Activated CD4-positive, alpha-beta memory T cell treated with anti-CD3 and anti-CD28 coated beads for 36 hours (primary cell): ENCODE measurements at regions not wholly inside any gene's neighbourhood (a gene's known extent, or its start where the extent isn't known, plus 50 kb on each side); places are given as distances from the start of the nearest gene placed in this dataset.

Experiments
- CTCF ChIA-PET: fragments of 350-600 bp; sonication (Branson Sonifier 250); formaldehyde crosslinking; loops from one replicate; lab custom pipeline; 2021; ENCODE audit warnings: antibody characterized with exemption, inconsistent platforms; lab: Charles Lee
- POLR2A ChIA-PET: fragments of 350-600 bp; sonication (Branson Sonifier 250); formaldehyde crosslinking; loops from one replicate; lab custom pipeline; 2021; ENCODE audit warnings: antibody characterized with exemption; lab: Charles Lee
- DNase-seq: peaks from one replicate; pipeline ENCODE4 v3.0.0-alpha.2; 2020
- H3K27ac Mint-ChIP-seq: one replicate; pipeline ENCODE4 v1.8.0; 2021; ENCODE audit warnings: mixed read lengths
- H3K27me3 Mint-ChIP-seq: one replicate; pipeline ENCODE4 v1.8.0; 2021; ENCODE audit warnings: mixed read lengths
- H3K36me3 Mint-ChIP-seq: one replicate; pipeline ENCODE4 v1.8.0; 2021; ENCODE audit warnings: mixed read lengths
- H3K4me1 Mint-ChIP-seq: one replicate; pipeline ENCODE4 v1.8.0; 2021; ENCODE audit warnings: low read depth, mixed read lengths
- H3K4me3 Mint-ChIP-seq: one replicate; pipeline ENCODE4 v1.8.0; 2021; ENCODE audit warnings: mild to moderate bottlenecking, mixed read lengths
- H3K9me3 Mint-ChIP-seq: one replicate; pipeline ENCODE4 v1.8.0; 2021; ENCODE audit warnings: mixed read lengths
- intact Hi-C: fragments of 100-400 bp; cut with micrococcal nuclease; formaldehyde crosslinking; loops from one replicate; pipeline ENCODE4 v1.15.1; 2023

DNA sequence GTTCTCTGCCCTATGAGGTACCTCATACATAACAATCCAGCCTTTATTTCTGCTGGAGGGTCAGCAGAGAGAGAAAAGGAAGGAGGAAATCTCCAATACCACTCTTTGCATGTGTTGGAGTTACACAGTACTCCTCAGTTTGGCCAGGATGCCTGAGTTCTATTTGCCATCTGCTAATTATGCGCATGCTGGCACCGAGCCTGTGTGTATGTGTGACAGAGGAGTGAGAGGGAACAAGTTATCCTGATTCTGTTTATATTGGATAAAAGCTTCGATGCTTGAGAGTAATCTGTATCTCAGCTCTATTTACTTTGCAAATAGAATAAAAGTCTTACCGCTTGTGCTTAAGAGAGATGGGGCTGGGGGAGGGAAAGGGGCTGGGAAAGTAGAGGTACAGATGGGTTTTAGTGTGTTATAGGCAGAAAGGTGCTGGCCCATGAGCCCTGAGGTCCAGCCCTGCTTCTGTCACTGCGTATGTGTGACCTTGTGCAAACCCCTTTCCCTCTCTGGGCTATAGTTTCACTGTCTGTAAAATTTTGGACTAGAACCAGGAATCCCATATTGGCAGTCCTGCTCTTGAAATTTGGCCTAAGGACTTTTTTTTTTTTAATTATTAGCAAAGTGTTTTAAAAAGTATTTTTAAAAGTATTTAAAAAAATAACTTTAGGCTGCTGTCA lies 54.5 kb upstream of the PLXNA2 start:
- Mint-ChIP-seq H3K4me3 (no peak overlapping the region), H3K36me3 (no peaks in the 10 kb centered on the region), H3K9me3 (no peaks in the 10 kb centered on the region), H3K27me3 (peaks cover 16% of the 10 kb centered on the region), H3K4me1 (no peaks in the 10 kb centered on the region), H3K27ac (no peak overlapping the region)
- CTCF ChIA-PET = no interaction called here
- intact Hi-C loops = no loop called here
- POLR2A ChIA-PET = no interaction called here
- DNase-seq = no peak

- Mint-ChIP-seq H3K27ac (no peak overlapping the region), H3K27me3 (peaks cover 13% of the 10 kb centered on the region), H3K9me3 (no peaks in the 10 kb centered on the region)
Observed at GRCh38 chr1:208300084-208300770, 56.0 kb upstream of the PLXNA2 start.

DNA sequence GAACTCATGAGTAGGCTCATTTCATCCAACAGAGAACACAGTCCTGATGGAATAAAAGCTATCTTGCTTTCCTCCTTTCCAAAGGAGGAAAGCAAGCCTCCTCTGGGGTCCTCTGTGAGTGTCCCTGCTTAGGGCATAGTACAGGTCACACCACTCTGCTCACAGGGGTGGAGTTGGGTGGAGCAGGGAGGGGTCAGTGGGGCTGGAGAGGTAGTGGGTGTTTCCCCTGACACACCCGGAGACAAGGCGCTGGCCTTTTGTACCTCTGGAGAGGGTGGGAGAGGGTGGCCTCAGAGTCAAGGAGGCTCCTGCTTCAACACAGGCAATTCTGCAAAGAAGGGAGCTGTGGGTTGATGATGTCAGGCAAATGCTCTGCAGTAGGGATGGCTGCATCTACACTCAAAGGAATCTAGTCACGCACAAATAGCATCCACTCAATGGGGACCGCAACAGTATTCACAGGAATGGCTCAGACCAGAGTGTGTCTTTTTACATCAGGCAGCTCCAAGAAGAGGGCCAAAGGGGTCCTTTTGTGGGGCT lies 58.6 kb upstream of the PLXNA2 start:
- ChIA-PET CTCF (no interaction called here), POLR2A (no interaction called here)
- Mint-ChIP-seq H3K4me1 (no peaks in the 10 kb centered on the region), H3K9me3 (no peaks in the 10 kb centered on the region), H3K36me3 (no peaks in the 10 kb centered on the region), H3K4me3 (no peak overlapping the region), H3K27ac (no peak overlapping the region), H3K27me3 (peaks cover 8% of the 10 kb centered on the region)
- intact Hi-C loops = no loop called here
- no peak for DNase-seq

More at GRCh38 chr1:208300084-208300770, 56.0 kb upstream of the PLXNA2 start:
- ChIA-PET CTCF (no interaction called here), POLR2A (no interaction called here)
- Mint-ChIP-seq H3K36me3 (no peaks in the 10 kb centered on the region), H3K4me3 (no peak overlapping the region), H3K4me1 (no peaks in the 10 kb centered on the region)
- intact Hi-C loops = no loop called here
- no peak for DNase-seq

- no peaks in the 10 kb centered on the region for H3K36me3 Mint-ChIP-seq
- H3K4me1 Mint-ChIP-seq = no peaks in the 10 kb centered on the region
- H3K4me3 Mint-ChIP-seq = no peak overlapping the region
- no peak overlapping the region for H3K27ac Mint-ChIP-seq
- CTCF ChIA-PET = interaction anchor here (0.7 kb wide), 1 partner anchor 209 kb away, joined by 3 read pairs; no protein-coding TSS in a partner anchor
- POLR2A ChIA-PET = no interaction called here
- DNase-seq = no peak
- intact Hi-C loops = no loop called here
- no peaks in the 10 kb centered on the region for H3K9me3 Mint-ChIP-seq
- peaks cover 8% of the 10 kb centered on the region for H3K27me3 Mint-ChIP-seq
Observed at GRCh38 chr1:208303743-208304712, 59.8 kb upstream of the PLXNA2 start.

- intact Hi-C loops = no loop called here
- peaks cover 4% of the 10 kb centered on the region for H3K27me3 Mint-ChIP-seq
- H3K9me3 Mint-ChIP-seq = no peaks in the 10 kb centered on the region
- H3K36me3 Mint-ChIP-seq = no peaks in the 10 kb centered on the region
- no peak overlapping the region for H3K27ac Mint-ChIP-seq
- H3K4me3 Mint-ChIP-seq = no peak overlapping the region
- DNase-seq = no peak
- ChIA-PET CTCF (no interaction called here), POLR2A (no interaction called here)
- H3K4me1 Mint-ChIP-seq = no peaks in the 10 kb centered on the region
Observed at GRCh38 chr1:208308221-208308620, 64.0 kb upstream of the PLXNA2 start.

GRCh38 chr1:208309771-208310170 lies 65.6 kb upstream of the PLXNA2 start:
- Mint-ChIP-seq H3K4me1 (no peaks in the 10 kb centered on the region), H3K27ac (no peak overlapping the region), H3K9me3 (no peaks in the 10 kb centered on the region), H3K4me3 (no peak overlapping the region), H3K27me3 (peaks cover 4% of the 10 kb centered on the region), H3K36me3 (no peaks in the 10 kb centered on the region)
- ChIA-PET POLR2A (no interaction called here), CTCF (no interaction called here)
- DNase-seq = no peak
- intact Hi-C loops = no loop called here

DNA sequence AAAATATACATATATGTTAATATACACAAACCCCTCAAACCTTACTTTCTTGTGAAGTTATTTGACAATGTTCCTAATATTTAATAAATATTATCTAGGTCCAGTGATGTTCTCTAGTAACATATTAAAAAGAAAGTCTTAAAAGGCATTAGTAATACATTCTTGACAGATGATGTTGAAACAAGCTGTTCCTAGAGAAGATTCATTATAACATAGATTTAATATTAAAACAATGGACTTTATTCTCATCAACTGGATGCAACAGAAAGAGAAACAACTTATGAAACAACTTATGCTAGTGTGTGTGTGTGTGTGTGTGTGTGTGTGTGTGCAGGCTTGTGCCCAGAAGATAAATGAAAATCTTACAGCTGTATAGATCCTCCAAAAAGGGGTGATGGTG lies 68.5 kb upstream of the PLXNA2 start:
- ChIA-PET CTCF (no interaction called here), POLR2A (no interaction called here)
- Mint-ChIP-seq H3K36me3 (no peaks in the 10 kb centered on the region), H3K27ac (no peak overlapping the region), H3K4me3 (no peak overlapping the region), H3K4me1 (no peaks in the 10 kb centered on the region), H3K27me3 (peaks cover 6% of the 10 kb centered on the region), H3K9me3 (no peaks in the 10 kb centered on the region)
- DNase-seq = no peak
- intact Hi-C loops = no loop called here

GRCh38 chr1:208314431-208314830 lies 70.2 kb upstream of the PLXNA2 start:
- DNase-seq = no peak
- Mint-ChIP-seq H3K27ac (no peak overlapping the region), H3K9me3 (no peaks in the 10 kb centered on the region), H3K36me3 (no peaks in the 10 kb centered on the region), H3K4me1 (no peaks in the 10 kb centered on the region), H3K27me3 (peaks cover 8% of the 10 kb centered on the region), H3K4me3 (no peak overlapping the region)
- POLR2A ChIA-PET = no interaction called here
- CTCF ChIA-PET = no interaction called here
- intact Hi-C loops = no loop called here

DNA sequence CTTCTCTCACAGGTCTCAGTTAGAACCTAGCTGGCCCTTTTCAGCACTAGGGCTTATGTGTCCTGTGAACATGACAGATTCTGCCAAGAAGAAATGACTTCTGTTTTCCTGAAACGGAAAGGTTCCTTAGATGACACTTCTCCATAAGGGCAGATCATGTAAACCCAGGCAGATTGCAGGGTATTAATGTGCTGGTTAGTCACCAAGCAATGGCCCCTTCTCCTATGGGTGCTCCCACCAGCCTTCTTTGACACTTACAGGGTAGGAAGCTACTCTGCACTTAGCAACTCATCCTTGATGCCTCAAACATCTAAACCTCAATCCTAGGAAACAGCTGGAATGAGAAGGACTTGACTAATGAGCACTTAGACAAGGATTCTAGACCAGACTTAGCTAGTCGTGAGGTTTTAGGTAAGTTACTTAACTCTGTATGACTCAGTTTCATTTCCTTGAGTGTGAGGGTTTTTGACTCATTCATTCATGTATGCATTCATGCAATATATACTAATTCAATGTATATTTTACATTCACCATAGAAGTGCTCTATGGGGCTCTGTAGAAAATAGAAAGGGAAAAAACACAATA lies 74.1 kb upstream of the PLXNA2 start:
- H3K4me3 Mint-ChIP-seq = no peak overlapping the region
- H3K9me3 Mint-ChIP-seq = no peaks in the 10 kb centered on the region
- DNase-seq = no peak
- no peaks in the 10 kb centered on the region for H3K36me3 Mint-ChIP-seq
- intact Hi-C loops = no loop called here
- POLR2A ChIA-PET = no interaction called here
- no peaks in the 10 kb centered on the region for H3K4me1 Mint-ChIP-seq
- CTCF ChIA-PET = no interaction called here
- H3K27ac Mint-ChIP-seq = no peak overlapping the region
- peaks cover 8% of the 10 kb centered on the region for H3K27me3 Mint-ChIP-seq

DNA sequence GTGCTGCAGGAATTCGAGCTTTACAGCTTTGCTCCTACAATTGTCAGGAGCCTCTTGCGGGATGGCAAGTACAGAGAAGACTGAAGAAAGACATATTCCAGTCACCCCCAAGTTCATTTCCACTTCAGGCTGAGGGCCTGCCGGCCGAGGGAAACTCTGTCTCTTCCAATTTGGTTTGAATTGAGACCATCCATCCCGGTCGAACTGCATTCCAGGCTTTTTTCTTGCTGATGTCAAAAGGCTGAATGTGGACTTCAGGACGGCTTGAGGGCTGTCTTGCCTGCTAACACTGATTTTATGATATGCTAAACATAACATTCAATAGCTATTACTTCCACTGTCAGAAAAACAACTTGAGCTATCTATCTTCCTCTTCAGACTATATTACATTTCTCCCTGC lies 79.8 kb upstream of the PLXNA2 start:
- Mint-ChIP-seq H3K4me3 (no peak overlapping the region), H3K27ac (no peak overlapping the region), H3K4me1 (no peaks in the 10 kb centered on the region), H3K27me3 (peaks cover 8% of the 10 kb centered on the region), H3K36me3 (no peaks in the 10 kb centered on the region), H3K9me3 (no peaks in the 10 kb centered on the region)
- intact Hi-C loops = no loop called here
- no peak for DNase-seq
- ChIA-PET CTCF (no interaction called here), POLR2A (no interaction called here)

DNA sequence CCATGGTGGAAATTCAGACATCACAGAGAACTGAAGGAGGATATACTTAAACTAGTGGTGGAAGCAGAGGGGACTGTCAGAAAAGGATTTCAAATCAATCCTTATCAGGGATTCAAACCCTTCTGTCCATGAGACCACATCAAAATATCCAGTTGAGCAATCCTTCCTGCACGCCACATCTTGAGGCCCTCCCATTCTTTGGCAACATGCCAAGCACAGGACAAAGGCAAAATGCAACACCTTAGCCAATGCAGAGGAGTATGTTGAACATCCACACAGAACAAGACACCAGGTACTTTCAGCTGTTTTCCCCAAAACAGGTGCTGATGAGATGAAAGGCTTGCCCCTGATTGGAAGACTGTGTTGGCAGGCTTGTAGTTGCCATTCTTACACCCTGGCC lies 81.8 kb upstream of the PLXNA2 start:
- Mint-ChIP-seq H3K4me3 (no peak overlapping the region), H3K4me1 (no peaks in the 10 kb centered on the region), H3K27ac (no peak overlapping the region), H3K9me3 (no peaks in the 10 kb centered on the region), H3K27me3 (peaks cover 4% of the 10 kb centered on the region), H3K36me3 (no peaks in the 10 kb centered on the region)
- intact Hi-C loops = no loop called here
- ChIA-PET CTCF (no interaction called here), POLR2A (no interaction called here)
- no peak for DNase-seq

GRCh38 chr1:208329300-208329699 lies 85.1 kb upstream of the PLXNA2 start:
- Mint-ChIP-seq H3K27me3 (peaks cover 12% of the 10 kb centered on the region), H3K4me3 (no peak overlapping the region), H3K27ac (no peak overlapping the region), H3K9me3 (no peaks in the 10 kb centered on the region), H3K4me1 (no peaks in the 10 kb centered on the region), H3K36me3 (no peaks in the 10 kb centered on the region)
- ChIA-PET CTCF (no interaction called here), POLR2A (no interaction called here)
- intact Hi-C loops = no loop called here
- no peak for DNase-seq
